Thoracic aorta (tissue), 2 donors: ENCODE measurements at regions not wholly inside any gene's neighbourhood (a gene's known extent, or its start where the extent isn't known, plus 50 kb on each side); places are given as distances from the start of the nearest gene placed in this dataset.
A peak's percentile ranks its signal among the peaks of the same experiment; 100 is the strongest.
"Not testable (repeated sequence)": the region's sequence is repeated elsewhere in the genome, so short reads cannot be mapped to it uniquely, and the experiment has no call there.

Source experiments
- ATAC-seq: fragments of 150-250 bp; one replicate; pipeline ENCODE4 v1.8.0; 2017; ENCODE audit warnings: low read depth; ENCODE audit not compliant: insufficient number of reproducible peaks, low FRiP score
- DNase-seq: peaks from one replicate; pipeline ENCODE4 v3.0.0-alpha.2; 2020; ENCODE audit warnings: low spot score
- H3K27ac ChIP-seq, 2 donors: fragments of 200-600 bp; sonication (generic); 1 replicate in 1 of 2; 2 replicates in 1 of 2; pipeline ENCODE4 v1.5.1; 2016; ENCODE audit warnings: mild to moderate bottlenecking in 2 of 2, moderate library complexity in 2 of 2
- H3K27me3 ChIP-seq: fragments of 200-600 bp; sonication (generic); replicated peaks from 2 replicates; pipeline ENCODE4 v1.6.0; 2016; ENCODE audit warnings: mild to moderate bottlenecking; ENCODE audit not compliant: insufficient read depth
- H3K36me3 ChIP-seq: fragments of 200-600 bp; sonication (generic); one replicate; pipeline ENCODE4 v1.5.1; 2016
- H3K4me1 ChIP-seq, 2 donors: fragments of 200-600 bp; sonication (generic); 1 replicate in 1 of 2; 2 replicates in 1 of 2; pipeline versions ENCODE4 v1.5.1 to v1.6.0; 2016; ENCODE audit warnings: low read depth in 2 of 2, mild to moderate bottlenecking in 1 of 2; ENCODE audit not compliant: control insufficient read depth in 1 of 2
- H3K4me3 ChIP-seq: fragments of 200-600 bp; sonication (generic); 2 replicates; pipeline ENCODE4 v1.5.1; 2016; ENCODE audit warnings: mild to moderate bottlenecking
- H3K9me3 ChIP-seq: fragments of 200-600 bp; sonication (generic); 2 replicates; pipeline ENCODE4 v1.5.1; 2016
- TF ChIP-seq, protein P1 (sequence below): fragments of 200-600 bp; sonication (generic); IDR thresholded peaks from one replicate; pipeline ENCODE4 v1.5.1; 2019; ENCODE audit warnings: antibody characterized with exemption

DNA sequence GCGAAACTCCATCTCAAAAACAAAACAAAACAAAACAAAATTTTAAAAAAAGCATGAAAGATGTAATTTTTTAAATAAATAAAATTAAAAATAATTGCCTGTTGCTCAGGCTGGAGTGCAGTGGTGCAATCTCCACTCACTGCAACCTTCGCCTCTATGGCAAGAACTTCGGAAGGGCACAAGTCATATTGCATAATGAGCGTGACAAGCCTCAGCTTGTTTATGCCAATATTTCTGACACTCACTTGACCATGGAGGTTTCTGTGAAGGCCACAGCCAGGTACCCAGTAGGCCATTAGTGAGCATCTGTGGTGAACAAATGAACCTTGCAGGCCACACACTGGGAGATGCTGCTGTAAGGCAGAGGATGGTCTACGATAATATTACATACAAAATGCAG lies 106.1 kb upstream of the KMT2C start:
- no peak overlapping the region for H3K4me3 ChIP-seq
- H3K9me3 ChIP-seq = no peaks in the 10 kb centered on the region
- no peaks in the 10 kb centered on the region for H3K27me3 ChIP-seq
- DNase-seq (no peak), ATAC-seq (no peak)
- no peak overlapping the region for H3K27ac ChIP-seq
- TF ChIP-seq, protein P1, sequence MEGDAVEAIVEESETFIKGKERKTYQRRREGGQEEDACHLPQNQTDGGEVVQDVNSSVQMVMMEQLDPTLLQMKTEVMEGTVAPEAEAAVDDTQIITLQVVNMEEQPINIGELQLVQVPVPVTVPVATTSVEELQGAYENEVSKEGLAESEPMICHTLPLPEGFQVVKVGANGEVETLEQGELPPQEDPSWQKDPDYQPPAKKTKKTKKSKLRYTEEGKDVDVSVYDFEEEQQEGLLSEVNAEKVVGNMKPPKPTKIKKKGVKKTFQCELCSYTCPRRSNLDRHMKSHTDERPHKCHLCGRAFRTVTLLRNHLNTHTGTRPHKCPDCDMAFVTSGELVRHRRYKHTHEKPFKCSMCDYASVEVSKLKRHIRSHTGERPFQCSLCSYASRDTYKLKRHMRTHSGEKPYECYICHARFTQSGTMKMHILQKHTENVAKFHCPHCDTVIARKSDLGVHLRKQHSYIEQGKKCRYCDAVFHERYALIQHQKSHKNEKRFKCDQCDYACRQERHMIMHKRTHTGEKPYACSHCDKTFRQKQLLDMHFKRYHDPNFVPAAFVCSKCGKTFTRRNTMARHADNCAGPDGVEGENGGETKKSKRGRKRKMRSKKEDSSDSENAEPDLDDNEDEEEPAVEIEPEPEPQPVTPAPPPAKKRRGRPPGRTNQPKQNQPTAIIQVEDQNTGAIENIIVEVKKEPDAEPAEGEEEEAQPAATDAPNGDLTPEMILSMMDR = no peak
- no peaks in the 10 kb centered on the region for H3K36me3 ChIP-seq
- no peaks in the 10 kb centered on the region for H3K4me1 ChIP-seq

DNA sequence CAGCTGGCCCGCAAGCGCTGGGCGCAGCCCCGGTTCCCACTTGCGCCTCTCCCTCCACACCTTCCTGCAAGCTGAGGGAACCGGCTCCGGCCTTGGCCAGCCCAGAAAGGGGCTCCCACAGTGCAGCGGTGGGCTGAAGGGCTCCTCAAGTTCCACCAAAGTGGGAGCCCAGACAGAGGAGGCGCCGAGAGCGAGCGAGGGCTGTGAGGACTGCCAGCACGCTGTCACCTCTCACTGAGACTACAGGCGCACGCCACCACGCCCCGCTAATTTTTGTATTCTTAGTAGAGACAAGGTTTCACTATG lies 103.3 kb upstream of the KMT2C start:
- ATAC-seq, H3K27ac ChIP-seq, DNase-seq, H3K27me3 ChIP-seq, H3K4me1 ChIP-seq, H3K4me3 ChIP-seq, H3K9me3 ChIP-seq, H3K36me3 ChIP-seq: not testable (repeated sequence)

DNA sequence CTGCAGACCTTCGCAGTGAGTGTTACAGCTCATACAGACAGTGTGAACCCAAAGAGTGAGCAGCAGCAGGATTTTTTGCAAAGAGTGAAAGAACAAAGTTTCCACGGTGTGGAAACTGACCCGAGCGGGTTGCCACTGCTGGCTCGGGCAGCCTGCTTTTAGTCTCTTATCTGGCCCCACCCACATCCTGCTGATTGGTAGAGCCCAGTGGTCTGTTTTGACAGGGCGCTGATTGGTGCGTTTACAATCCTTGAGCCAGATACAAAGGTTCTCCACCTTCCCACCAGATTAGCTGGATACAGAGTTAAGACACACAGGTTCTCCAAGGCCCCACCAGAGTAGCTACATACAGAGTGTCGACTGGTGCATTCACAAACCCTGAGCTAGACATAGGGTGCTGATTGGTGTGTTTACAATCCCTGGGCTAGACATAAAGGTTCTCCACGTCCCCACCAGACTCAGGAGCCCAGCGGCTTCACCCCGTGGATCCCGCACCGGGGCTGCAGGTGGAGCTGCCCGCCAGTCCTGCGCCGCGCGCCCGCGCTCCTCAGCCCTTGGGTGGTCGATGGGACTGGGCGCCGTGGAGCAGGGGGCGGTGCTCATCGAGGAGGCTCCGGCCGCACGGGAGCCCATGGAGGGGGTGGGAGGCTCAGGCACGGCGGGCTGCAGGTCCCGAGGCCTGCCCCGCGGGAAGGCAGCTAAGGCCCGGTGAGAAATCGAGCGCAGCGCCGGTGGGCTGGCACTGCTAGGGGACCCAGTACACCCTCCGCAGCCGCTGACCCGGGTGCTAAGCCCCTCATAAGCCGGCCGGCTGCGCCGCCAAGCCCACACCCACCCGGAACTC lies 102.8 kb upstream of the KMT2C start:
- not testable (repeated sequence) for H3K36me3 ChIP-seq, H3K4me1 ChIP-seq, H3K27ac ChIP-seq, ATAC-seq, DNase-seq, H3K9me3 ChIP-seq, H3K4me3 ChIP-seq, H3K27me3 ChIP-seq

DNA sequence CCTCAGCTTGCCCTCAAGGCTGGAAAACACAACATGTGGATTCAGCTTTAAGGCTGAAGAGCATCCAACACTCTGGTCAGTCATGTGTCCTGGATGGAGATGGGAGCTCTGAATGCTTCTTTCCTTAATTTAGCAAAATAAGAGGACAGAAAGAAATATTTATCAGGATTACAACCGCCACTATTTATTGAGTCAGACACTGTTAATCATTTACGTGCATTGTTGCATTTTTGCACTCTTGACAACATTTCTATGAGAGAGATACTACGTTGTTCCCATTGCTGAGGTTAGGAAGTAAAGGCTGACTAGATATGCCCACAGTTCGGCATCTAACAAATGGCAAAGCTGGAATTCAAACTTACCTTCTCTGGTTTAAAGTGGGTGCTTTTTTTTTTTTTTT lies 101.8 kb upstream of the KMT2C start:
- Histone ChIP-seq H3K27ac (no peak overlapping the region), H3K27me3 (no peaks in the 10 kb centered on the region), H3K36me3 (no peaks in the 10 kb centered on the region), H3K9me3 (no peaks in the 10 kb centered on the region), H3K4me3 (no peak overlapping the region), H3K4me1 (no peaks in the 10 kb centered on the region)
- ATAC-seq (no peak), DNase-seq (no peak)
- TF ChIP-seq, protein P1 = no peak

DNA sequence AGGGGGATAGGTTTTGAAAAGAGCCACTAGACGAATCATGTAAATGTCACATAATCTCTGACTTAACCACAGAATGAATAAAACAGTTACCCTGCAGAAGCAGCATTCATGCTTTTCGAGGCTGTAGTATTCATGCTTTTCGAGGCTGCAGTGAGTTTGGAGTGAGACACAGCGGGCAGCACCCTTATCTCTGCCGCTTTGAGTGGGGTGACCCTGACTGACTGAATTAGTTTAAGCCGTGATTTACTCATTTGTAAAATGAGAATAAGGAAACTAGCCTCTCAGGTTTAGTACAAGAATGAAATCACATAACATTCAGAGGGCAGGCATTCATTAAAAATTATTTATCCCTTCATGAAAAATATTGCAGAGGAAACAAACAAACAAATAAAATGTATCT lies 92.8 kb upstream of the KMT2C start:
- Histone ChIP-seq H3K36me3 (no peaks in the 10 kb centered on the region), H3K4me1 (peaks cover 0 to 13% of the 10 kb centered on the region in 2 donors), H3K9me3 (no peaks in the 10 kb centered on the region), H3K4me3 (no peak overlapping the region), H3K27ac (no peak overlapping the region), H3K27me3 (no peaks in the 10 kb centered on the region)
- DNase-seq (no peak), ATAC-seq (no peak)
- TF ChIP-seq, protein P1 = no peak

DNA sequence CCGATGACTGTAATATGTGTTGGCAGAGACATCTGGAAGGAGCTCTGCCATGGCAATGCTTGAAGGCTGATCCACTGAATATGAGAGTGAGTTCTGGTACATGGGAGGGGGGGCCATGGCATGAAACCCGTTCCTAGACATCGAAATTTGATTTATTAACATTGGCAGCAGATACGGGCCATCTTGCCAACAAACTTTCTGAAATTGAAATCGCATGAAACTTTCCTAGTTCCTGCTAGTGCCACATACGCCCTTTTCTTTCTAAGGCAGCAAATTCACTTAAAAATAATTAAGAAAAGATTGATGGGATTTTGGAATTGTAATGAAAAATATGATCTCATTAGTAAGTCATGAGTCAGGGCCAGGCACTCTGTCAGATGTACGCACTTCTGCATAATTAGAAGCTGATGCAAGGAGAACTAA lies 91.8 kb upstream of the KMT2C start:
- no peaks in the 10 kb centered on the region for H3K9me3 ChIP-seq
- peak overlapping the region; percentile 45 for H3K4me3 ChIP-seq
- H3K36me3 ChIP-seq = no peaks in the 10 kb centered on the region
- peaks cover 0 to 16% of the 10 kb centered on the region in 2 donors for H3K4me1 ChIP-seq
- H3K27ac ChIP-seq = no peak overlapping the region
- ATAC-seq = no peak
- H3K27me3 ChIP-seq = no peaks in the 10 kb centered on the region
- DNase-seq = no peak
- TF ChIP-seq, protein P1 = no peak
